Spleen (tissue), 11 donors: ENCODE measurements at regions not wholly inside any gene's neighbourhood (a gene's known extent, or its start where the extent isn't known, plus 50 kb on each side); places are given as distances from the start of the nearest gene placed in this dataset.

Experiments
- DNase-seq: peaks from one replicate; pipeline ENCODE4 v3.0.0-alpha.2; 2020
- H3K27ac ChIP-seq, 8 donors: fragments of 200-600 bp; sonication (generic) in 7 of 8; 1 replicate in 4 of 8; 2 replicates in 4 of 8; pipeline versions ENCODE4 v1.5.0 to v1.8.0; 2016 to 2021; ENCODE audit warnings: inconsistent platforms in 4 of 8, mild to moderate bottlenecking in 4 of 8, moderate library complexity in 1 of 8
- H3K27me3 ChIP-seq, 7 donors: fragments of 200-600 bp; sonication (generic) in 6 of 7; replicated peaks in 1 of 7; 1 replicate in 4 of 7; 2 replicates in 3 of 7; pipeline versions ENCODE4 v1.5.0 to v1.8.0; 2016 to 2021; ENCODE audit warnings: inconsistent platforms in 3 of 7, mild to moderate bottlenecking in 1 of 7
- H3K36me3 ChIP-seq, 6 donors: fragments of 200-600 bp; sonication (generic) in 5 of 6; 1 replicate in 4 of 6; 2 replicates in 2 of 6; pipeline versions ENCODE4 v1.5.0 to v1.8.0; 2016 to 2021; ENCODE audit warnings: inconsistent platforms in 2 of 6
- H3K4me1 ChIP-seq, 6 donors: fragments of 200-600 bp; sonication (generic) in 5 of 6; 1 replicate in 3 of 6; 2 replicates in 3 of 6; pipeline versions ENCODE4 v1.5.0 to v1.8.0; 2016 to 2021; ENCODE audit warnings: inconsistent platforms in 3 of 6
- H3K4me3 ChIP-seq, 8 donors: fragments of 200-600 bp; sonication (generic) in 7 of 8; 1 replicate in 4 of 8; 2 replicates in 4 of 8; pipeline versions ENCODE4 v1.5.0 to v1.8.0; 2016 to 2021; ENCODE audit warnings: inconsistent platforms in 4 of 8, mild to moderate bottlenecking in 4 of 8, moderate library complexity in 2 of 8
- H3K9me3 ChIP-seq, 8 donors: fragments of 200-600 bp; sonication (generic) in 7 of 8; 1 replicate in 4 of 8; 2 replicates in 4 of 8; pipeline versions ENCODE4 v1.5.0 to v1.8.0; 2016 to 2021; ENCODE audit warnings: inconsistent platforms in 4 of 8
- CTCF ChIP-seq, 11 experiments: fragments of 200-600 bp in 7 of 11; fragments of 450-650 bp in 4 of 11; sonication (generic) in 4 of 11; IDR thresholded peaks in 8 of 11; conservative IDR thresholded peaks in 3 of 11; 1 replicate in 7 of 11; 2 replicates in 4 of 11; pipeline versions ENCODE4 v1.4.0 to v1.8.0; 2016 to 2021; ENCODE audit warnings: antibody characterized with exemption in 11 of 11, inconsistent platforms in 4 of 11, mild to moderate bottlenecking in 1 of 11
- POLR2A ChIP-seq, 3 donors: fragments of 450-650 bp; IDR thresholded peaks; one replicate each; pipeline ENCODE4 v1.5.1; 2017; ENCODE audit warnings: antibody characterized with exemption in 3 of 3, mild to moderate bottlenecking in 1 of 3
- POLR2AphosphoS5 ChIP-seq, 3 donors: sonication (generic); formaldehyde crosslinking; IDR thresholded peaks; one replicate each; pipeline ENCODE4 v1.5.1; 2017; ENCODE audit warnings: antibody characterized with exemption in 3 of 3
- WGBS, 5 donors: extraction: QIAGEN DNeasy Blood & Tissue Kit in 3 of 5; methylation state at CpG; one replicate each; pipeline versions ENCODE4 v1.1.5 to v1.1.7; 2013 to 2018; 5-methylcytosine and 5-hydroxymethylcytosine counted together
- intact Hi-C: fragments of 100-400 bp; cut with DNase I; formaldehyde crosslinking; loops from one replicate; pipeline ENCODE4 v1.15.0; 2023; ENCODE audit warnings: low total_unique reads
- donor health status: healthy with polysubstance abuse.
- donor health status: DM: no; HTN: no; CAD: no; lungs with moderate emphysema.
- donor health status: DM: no; HTN: no; CAD: no.
- donor health status: Bipolar disorder and iron deficiency.
- donor health status: healthy.
- donor health status: DM: no; HTN: no; CAD: no.
- donor health status: DM: yes; HTN: yes; CAD: no.

GRCh38 chr4:129905256-129905655, 809.3 kb downstream of the C4orf33 start:
- 30 to 60% (median 35%) methylated on average over 1 of the region's 1 CpG for WGBS, 5 donors
- no peaks in the 10 kb centered on the region for H3K36me3 ChIP-seq
- no peak for DNase-seq

GRCh38 chr4:129908117-129908516, 812.2 kb downstream of the C4orf33 start:
- no peak overlapping the region for H3K27ac ChIP-seq
- 40 to 72% (median 65%) methylated on average over 4 of the region's 4 CpGs for WGBS, 5 donors
- TF ChIP-seq POLR2A (IDR thresholded peaks at IDR 0.05) (no peak), CTCF (IDR thresholded peaks at IDR 0.05 in 8 of 11, conservative IDR thresholded peaks at IDR 0.05 in 3 of 11) (no peak), POLR2AphosphoS5 (IDR thresholded peaks at IDR 0.05) (no peak)
- no peaks in the 10 kb centered on the region for H3K36me3 ChIP-seq
- no peak overlapping the region for H3K4me3 ChIP-seq
- peaks cover 0 to 4% (median 0%) of the 10 kb centered on the region in 8 donors for H3K9me3 ChIP-seq
- no peak for DNase-seq
- H3K4me1 ChIP-seq: no peaks in the 10 kb centered on the region
- H3K27me3 ChIP-seq: no peaks in the 10 kb centered on the region
- intact Hi-C loops: no loop called here

More at GRCh38 chr4:129905256-129905655, 809.3 kb downstream of the C4orf33 start:
- H3K4me1 ChIP-seq: no peaks in the 10 kb centered on the region
- peaks cover 0 to 10% (median 0%) of the 10 kb centered on the region in 8 donors for H3K9me3 ChIP-seq
- H3K27me3 ChIP-seq: no peaks in the 10 kb centered on the region
- intact Hi-C loops: no loop called here
- TF ChIP-seq CTCF (IDR thresholded peaks at IDR 0.05 in 8 of 11, conservative IDR thresholded peaks at IDR 0.05 in 3 of 11) (no peak), POLR2A (IDR thresholded peaks at IDR 0.05) (no peak), POLR2AphosphoS5 (IDR thresholded peaks at IDR 0.05) (no peak)
- H3K27ac ChIP-seq: no peak overlapping the region
- H3K4me3 ChIP-seq: no peak overlapping the region

GRCh38 chr4:129916991-129917390, 821.0 kb downstream of the C4orf33 start:
- DNase-seq: no peak
- TF ChIP-seq CTCF (IDR thresholded peaks at IDR 0.05 in 8 of 11, conservative IDR thresholded peaks at IDR 0.05 in 3 of 11) (no peak), POLR2A (IDR thresholded peaks at IDR 0.05) (no peak), POLR2AphosphoS5 (IDR thresholded peaks at IDR 0.05) (no peak)
- Histone ChIP-seq H3K36me3 (no peaks in the 10 kb centered on the region), H3K4me3 (no peak overlapping the region), H3K4me1 (no peaks in the 10 kb centered on the region), H3K27ac (no peak overlapping the region), H3K27me3 (no peaks in the 10 kb centered on the region), H3K9me3 (no peaks in the 10 kb centered on the region)
- intact Hi-C loops: no loop called here

- WGBS, 5 donors: 72 to 81% (median 75%) methylated on average over 2 of the region's 2 CpGs
- no peaks in the 10 kb centered on the region for H3K27me3 ChIP-seq
- no peaks in the 10 kb centered on the region for H3K4me1 ChIP-seq
- intact Hi-C loops: no loop called here
- no peak for TF ChIP-seq CTCF (IDR thresholded peaks at IDR 0.05 in 8 of 11, conservative IDR thresholded peaks at IDR 0.05 in 3 of 11)
- TF ChIP-seq POLR2AphosphoS5 (IDR thresholded peaks at IDR 0.05): no peak
- no peak for TF ChIP-seq POLR2A (IDR thresholded peaks at IDR 0.05)
- no peak overlapping the region for H3K27ac ChIP-seq
- no peaks in the 10 kb centered on the region for H3K9me3 ChIP-seq
- DNase-seq: no peak
- H3K4me3 ChIP-seq: no peak overlapping the region
- no peaks in the 10 kb centered on the region for H3K36me3 ChIP-seq
Observed at GRCh38 chr4:129917651-129918050, 821.7 kb downstream of the C4orf33 start.
